T-cell (primary cell): ENCODE measurements at regions not wholly inside any gene's neighbourhood (a gene's known extent, or its start where the extent isn't known, plus 50 kb on each side); places are given as distances from the start of the nearest gene placed in this dataset.
"Not testable (repeated sequence)": the region's sequence is repeated elsewhere in the genome, so short reads cannot be mapped to it uniquely, and the experiment has no call there.

Source experiments
- ATAC-seq, 4 experiments: fragments of 200-7000 bp in 3 of 4; fragments of 150-1000 bp in 1 of 4; cut with Tn5 transposase; replicated peaks in 1 of 4; 1 replicate in 3 of 4; 2 replicates in 1 of 4; pipeline ENCODE4 v1.10.0; 2021; ENCODE audit warnings: moderate library complexity in 3 of 4, mild to moderate bottlenecking in 2 of 4, moderate number of reproducible peaks in 1 of 4
- CTCF ChIA-PET, 2 donors: fragments of 300-600 bp; sonication (Branson Sonifier 250); formaldehyde crosslinking; loops; one replicate each; lab custom pipeline; 2022; ENCODE audit warnings: antibody characterized with exemption in 2 of 2; lab: Charles Lee
- POLR2A ChIA-PET, 2 donors: fragments of 300-600 bp; sonication (Branson Sonifier 250); formaldehyde crosslinking; loops; one replicate each; lab custom pipeline; 2022; ENCODE audit warnings: antibody characterized with exemption in 2 of 2; lab: Charles Lee
- DNase-seq, 35 experiments: peaks; one replicate each; pipeline versions ENCODE4 v3.0.0 to v3.0.0-alpha.2; 2013 to 2023
- H3K27ac ChIP-seq: one replicate; pipeline ENCODE4 v1.5.1; 2013; ENCODE audit warnings: low read length
- H3K27me3 ChIP-seq, 2 experiments: replicated peaks in 1 of 2; 1 replicate in 1 of 2; 2 replicates in 1 of 2; pipeline versions ENCODE4 v1.6.1 to v1.7.0; 2013; ENCODE audit warnings: low read length in 1 of 2, mixed read lengths in 1 of 2; ENCODE audit not compliant: control insufficient read depth in 2 of 2, insufficient read depth in 2 of 2; ENCODE audit errors: extremely low read depth in 1 of 2
- H3K36me3 ChIP-seq, 2 donors: 1 replicate in 1 of 2; 2 replicates in 1 of 2; pipeline versions ENCODE4 v1.6.1 to v1.7.0; 2013; ENCODE audit warnings: low read length in 1 of 2; ENCODE audit not compliant: control insufficient read depth in 2 of 2, insufficient read depth in 1 of 2; ENCODE audit errors: extremely low read depth in 1 of 2
- H3K4me1 ChIP-seq, 2 experiments: 1 replicate in 1 of 2; 2 replicates in 1 of 2; pipeline versions ENCODE4 v1.6.1 to v1.7.0; 2013; ENCODE audit warnings: low read length in 2 of 2, mixed read lengths in 1 of 2; ENCODE audit not compliant: insufficient read depth in 2 of 2, control insufficient read depth in 1 of 2; ENCODE audit errors: extremely low read depth in 1 of 2
- H3K4me3 ChIP-seq, 2 donors: 1 replicate in 1 of 2; 2 replicates in 1 of 2; pipeline versions ENCODE4 v1.5.1 to v1.7.0; 2013; ENCODE audit warnings: mild to moderate bottlenecking in 2 of 2, low read length in 1 of 2, moderate library complexity in 1 of 2; ENCODE audit not compliant: control insufficient read depth in 1 of 2; ENCODE audit errors: extremely low read depth in 1 of 2
- H3K9me3 ChIP-seq: 2 replicates; pipeline ENCODE4 v1.7.0; 2013
- H3K27ac Mint-ChIP-seq, 2 donors: one replicate each; pipeline ENCODE4 v1.8.0; 2020 to 2021; ENCODE audit warnings: mild to moderate bottlenecking in 2 of 2, mixed read lengths in 2 of 2
- H3K27me3 Mint-ChIP-seq, 2 donors: one replicate each; pipeline ENCODE4 v1.8.0; 2021 to 2022; ENCODE audit warnings: mixed read lengths in 2 of 2
- H3K36me3 Mint-ChIP-seq: one replicate; pipeline ENCODE4 v1.8.0; 2021; ENCODE audit warnings: mixed read lengths
- H3K4me1 Mint-ChIP-seq, 3 donors: one replicate each; pipeline ENCODE4 v1.8.0; 2020 to 2022; ENCODE audit warnings: mixed read lengths in 3 of 3, mild to moderate bottlenecking in 1 of 3
- H3K4me3 Mint-ChIP-seq, 3 donors: one replicate each; pipeline ENCODE4 v1.8.0; 2020 to 2022; ENCODE audit warnings: mild to moderate bottlenecking in 3 of 3, mixed read lengths in 3 of 3, moderate library complexity in 3 of 3
- H3K9me3 Mint-ChIP-seq, 3 donors: one replicate each; pipeline ENCODE4 v1.8.0; 2020 to 2022; ENCODE audit warnings: mixed read lengths in 3 of 3
- WGBS: methylation state at CpG from one replicate; pipeline ENCODE4 v1.1.5; 2013; ENCODE audit warnings: missing lambda C conversion rate; ENCODE audit not compliant: insufficient coverage; 5-methylcytosine and 5-hydroxymethylcytosine counted together

- no peak overlapping the region for H3K4me3 Mint-ChIP-seq
- peaks cover 0 to 2% of the 10 kb centered on the region in 2 experiments for H3K27me3 ChIP-seq
- no peaks in the 10 kb centered on the region for H3K4me1 ChIP-seq
- H3K9me3 Mint-ChIP-seq, result peaks cover 4 to 12% (median 7%) of the 10 kb centered on the region in 3 donors
- H3K36me3 ChIP-seq, result no peaks in the 10 kb centered on the region
- ATAC-seq (no peak), DNase-seq (no peak)
- no peak overlapping the region for H3K27ac Mint-ChIP-seq
- ChIA-PET POLR2A (no interaction called here), CTCF (no interaction called here)
- no peak overlapping the region for H3K4me3 ChIP-seq
- no peaks in the 10 kb centered on the region for H3K36me3 Mint-ChIP-seq
- 64% methylated on average over 3 of the region's 9 CpGs for WGBS
- H3K9me3 ChIP-seq, result no peaks in the 10 kb centered on the region
- peaks cover 12 to 13% of the 10 kb centered on the region in 2 donors for H3K27me3 Mint-ChIP-seq
- no peaks in the 10 kb centered on the region for H3K4me1 Mint-ChIP-seq
- no peak overlapping the region for H3K27ac ChIP-seq
These were observed 63.2 kb upstream of the GOT2 start for GRCh38 chr16:58797137-58797801.

GRCh38 chr16:58793366-58793765 lies 59.2 kb upstream of the GOT2 start:
- Mint-ChIP-seq H3K27me3 (peaks cover 15 to 26% of the 10 kb centered on the region in 2 donors), H3K4me1 (no peaks in the 10 kb centered on the region), H3K4me3 (no peak overlapping the region), H3K36me3 (no peaks in the 10 kb centered on the region), H3K27ac (no peak overlapping the region), H3K9me3 (no peaks in the 10 kb centered on the region)
- Histone ChIP-seq H3K27ac (no peak overlapping the region), H3K27me3 (peaks cover 0 to 2% of the 10 kb centered on the region in 2 experiments), H3K36me3 (no peaks in the 10 kb centered on the region), H3K4me3 (no peak overlapping the region), H3K4me1 (no peaks in the 10 kb centered on the region), H3K9me3 (no peaks in the 10 kb centered on the region)
- CTCF ChIA-PET, result no interaction called here
- POLR2A ChIA-PET, result no interaction called here
- no CpG with 5 or more reads among the region's 1 CpG for WGBS
- DNase-seq (no peak), ATAC-seq (no peak)

DNA sequence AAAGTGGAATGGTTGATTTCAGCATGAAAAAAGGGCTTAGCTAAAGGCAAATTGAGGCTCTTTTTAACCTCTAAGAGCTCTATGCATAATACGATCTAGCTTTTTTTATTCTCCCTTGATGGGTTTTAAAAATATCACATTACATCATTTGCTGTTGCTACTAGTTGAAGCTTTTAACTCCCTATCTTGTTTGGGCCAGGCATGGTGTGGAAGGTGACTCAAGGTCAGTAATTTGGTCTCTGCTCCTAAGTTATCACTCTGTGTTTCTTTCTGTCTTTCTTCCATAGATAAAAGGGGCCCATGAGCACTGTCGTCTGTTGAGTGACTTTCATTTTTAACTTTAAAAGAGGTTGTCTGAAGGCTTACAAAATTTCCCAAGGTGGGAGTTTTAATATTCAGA lies 58.1 kb upstream of the GOT2 start:
- no peak overlapping the region for H3K27ac ChIP-seq
- Mint-ChIP-seq H3K36me3 (no peaks in the 10 kb centered on the region), H3K27ac (no peak overlapping the region), H3K4me3 (no peak overlapping the region), H3K4me1 (no peaks in the 10 kb centered on the region), H3K27me3 (peaks cover 10 to 26% of the 10 kb centered on the region in 2 donors), H3K9me3 (no peaks in the 10 kb centered on the region)
- no peak for DNase-seq
- POLR2A ChIA-PET, result no interaction called here
- no peaks in the 10 kb centered on the region for H3K9me3 ChIP-seq
- H3K36me3 ChIP-seq, result no peaks in the 10 kb centered on the region
- no peak overlapping the region for H3K4me3 ChIP-seq
- CTCF ChIA-PET, result no interaction called here
- no peak for ATAC-seq
- no peaks in the 10 kb centered on the region for H3K4me1 ChIP-seq
- H3K27me3 ChIP-seq, result peaks cover 0 to 2% of the 10 kb centered on the region in 2 experiments
- WGBS, result no CpG with 5 or more reads among the region's 2 CpGs

- H3K4me1 Mint-ChIP-seq, H3K4me3 Mint-ChIP-seq, H3K36me3 Mint-ChIP-seq, ATAC-seq, H3K36me3 ChIP-seq, H3K27ac ChIP-seq, H3K4me1 ChIP-seq, H3K27me3 ChIP-seq, CTCF ChIA-PET, H3K4me3 ChIP-seq, H3K27ac Mint-ChIP-seq, POLR2A ChIA-PET, H3K9me3 Mint-ChIP-seq, H3K9me3 ChIP-seq, DNase-seq: not testable (repeated sequence)
- WGBS, result 90% methylated on average over 8 of the region's 32 CpGs
- peaks cover 10 to 24% of the 10 kb centered on the region in 2 donors for H3K27me3 Mint-ChIP-seq
These were observed 56.9 kb upstream of the GOT2 start for GRCh38 chr16:58790816-58791557.

GRCh38 chr16:58789351-58789750 lies 55.2 kb upstream of the GOT2 start:
- Histone ChIP-seq H3K27ac (no peak overlapping the region), H3K27me3 (peaks cover 0 to 4% of the 10 kb centered on the region in 2 experiments), H3K4me3 (no peak overlapping the region), H3K36me3 (no peaks in the 10 kb centered on the region), H3K4me1 (no peaks in the 10 kb centered on the region), H3K9me3 (no peaks in the 10 kb centered on the region)
- DNase-seq, result no peak
- H3K4me1 Mint-ChIP-seq, result no peaks in the 10 kb centered on the region
- no peak overlapping the region for H3K4me3 Mint-ChIP-seq
- CTCF ChIA-PET, result no interaction called here
- no peak overlapping the region for H3K27ac Mint-ChIP-seq
- POLR2A ChIA-PET, result no interaction called here
- H3K36me3 Mint-ChIP-seq, result no peaks in the 10 kb centered on the region
- H3K27me3 Mint-ChIP-seq, result peaks cover 9 to 24% of the 10 kb centered on the region in 2 donors
- 92% methylated on average over 2 of the region's 4 CpGs for WGBS
- H3K9me3 Mint-ChIP-seq, result no peaks in the 10 kb centered on the region
- ATAC-seq, result no peak
